SK-N-SH (cell line): ENCODE measurements at regions not wholly inside any gene's neighbourhood (a gene's known extent, or its start where the extent isn't known, plus 50 kb on each side); places are given as distances from the start of the nearest gene placed in this dataset.

ENCODE experiments used
- CTCF ChIA-PET: fragments of 300-600, 350-600 bp; formaldehyde crosslinking; extraction: SDS; loops from one replicate; lab custom pipeline; 2021; lab: Yijun Ruan, JAX
- POLR2A ChIA-PET: fragments of 350-600 bp; sonication (Branson Sonifier 250); formaldehyde crosslinking; extraction: SDS; loops from one replicate; lab custom pipeline; 2020; ENCODE audit warnings: antibody characterized with exemption, inconsistent platforms; lab: Yijun Ruan, JAX
- DNase-seq: peaks from one replicate; pipeline ENCODE4 v3.0.0; 2012
- H2AFZ ChIP-seq: fragments of 200-600 bp; sonication (generic); 2 replicates; pipeline ENCODE4 v1.8.1; 2016; ENCODE audit warnings: antibody characterized with exemption, mild to moderate bottlenecking, low read depth
- H3F3A ChIP-seq: fragments of 200-600 bp; sonication (generic); replicated peaks from 2 replicates; pipeline ENCODE3; 2016; ENCODE audit warnings: antibody characterized with exemption, mild to moderate bottlenecking; ENCODE audit not compliant: insufficient read depth
- H3K27ac ChIP-seq, 2 experiments: fragments of 200-500 bp in 1 of 2; fragments of 200-600 bp in 1 of 2; sonication (Bioruptor generic) in 1 of 2; sonication (generic), shearing (Covaris generic) in 1 of 2; 2 replicates each; pipeline versions ENCODE4 v1.5.1 to v1.6.1; 2014 to 2016; ENCODE audit warnings: low read depth in 2 of 2, inconsistent platforms in 1 of 2, low read length in 1 of 2, mild to moderate bottlenecking in 1 of 2, mixed read lengths in 1 of 2
- H3K27me3 ChIP-seq: fragments of 200-600 bp; sonication (generic), shearing (Covaris generic); 2 replicates; pipeline ENCODE4 v1.6.1; 2016; ENCODE audit warnings: mixed run types; ENCODE audit not compliant: insufficient read depth
- H3K36me3 ChIP-seq, 2 experiments: fragments of 200-500 bp in 1 of 2; fragments of 200-600 bp in 1 of 2; sonication (Bioruptor generic) in 1 of 2; sonication (generic) in 1 of 2; replicated peaks in 1 of 2; 2 replicates each; pipeline versions ENCODE3 to v1.5.1; 2014 to 2016; ENCODE audit warnings: low read length in 1 of 2, mild to moderate bottlenecking in 1 of 2; ENCODE audit not compliant: insufficient read depth in 2 of 2, control insufficient read depth in 1 of 2
- H3K4me1 ChIP-seq, 2 experiments: fragments of 200-500 bp in 1 of 2; fragments of 200-600 bp in 1 of 2; sonication (Bioruptor generic) in 1 of 2; sonication (generic), shearing (Covaris generic) in 1 of 2; 2 replicates each; pipeline versions ENCODE4 v1.5.1 to v1.6.1; 2014 to 2016; ENCODE audit warnings: low read depth in 1 of 2, low read length in 1 of 2, mixed run types in 1 of 2; ENCODE audit not compliant: insufficient read depth in 2 of 2, control insufficient read depth in 1 of 2
- H3K4me2 ChIP-seq: fragments of 200-600 bp; sonication (generic), shearing (Covaris generic); 2 replicates; pipeline ENCODE4 v1.6.1; 2017; ENCODE audit warnings: mixed run types
- H3K4me3 ChIP-seq, 2 experiments: fragments of 200-500 bp in 1 of 2; fragments of 200-600 bp in 1 of 2; sonication (Bioruptor generic) in 1 of 2; sonication (generic), shearing (Covaris generic) in 1 of 2; 2 replicates each; pipeline versions ENCODE4 v1.5.1 to v1.8.1; 2014 to 2016; ENCODE audit warnings: low read depth in 2 of 2, inconsistent platforms in 1 of 2, low read length in 1 of 2, mild to moderate bottlenecking in 1 of 2, mixed read lengths in 1 of 2, moderate library complexity in 1 of 2
- H3K79me2 ChIP-seq: fragments of 200-600 bp; sonication (generic); 2 replicates; pipeline ENCODE4 v1.8.1; 2017; ENCODE audit warnings: mild to moderate bottlenecking; ENCODE audit not compliant: insufficient read depth
- H3K9ac ChIP-seq: fragments of 200-600 bp; sonication (generic); 2 replicates; pipeline ENCODE4 v1.6.1; 2017; ENCODE audit warnings: mixed run types
- H3K9me2 ChIP-seq: fragments of 200-600 bp; sonication (generic); 2 replicates; pipeline ENCODE4 v1.6.1; 2017; ENCODE audit warnings: mixed run types
- H3K9me3 ChIP-seq: fragments of 200-600 bp; sonication (generic); 2 replicates; pipeline ENCODE4 v1.6.1; 2017; ENCODE audit warnings: mixed run types, mild to moderate bottlenecking, moderate library complexity
- H4K20me1 ChIP-seq: fragments of 200-600 bp; sonication (generic); 2 replicates; pipeline ENCODE4 v1.6.1; 2017; ENCODE audit warnings: mild to moderate bottlenecking, mixed run types; ENCODE audit not compliant: insufficient read depth
- ELF1 ChIP-seq: IDR thresholded peaks from 2 replicates; pipeline ENCODE4 v1.4.0; 2012
- EP300 ChIP-seq, 2 experiments: IDR thresholded peaks; 2 replicates each; pipeline versions ENCODE4 v1.4.0 to v1.6.1; 2012; ENCODE audit warnings: borderline replicate concordance in 1 of 2, low read depth in 1 of 2, low read length in 1 of 2
- FOSL2 ChIP-seq: IDR thresholded peaks from 2 replicates; pipeline ENCODE4 v1.4.0; 2012; ENCODE audit warnings: low read depth, mild to moderate bottlenecking, moderate library complexity, borderline replicate concordance
- FOXJ3 ChIP-seq: sonication (generic); formaldehyde crosslinking; IDR thresholded peaks from 2 replicates; pipeline ENCODE4 v1.5.1; 2020; ENCODE audit warnings: mild to moderate bottlenecking, missing genetic modification reagents
- GABPA ChIP-seq: IDR thresholded peaks from 2 replicates; pipeline ENCODE4 v1.4.0; 2012; ENCODE audit warnings: low read depth, mild to moderate bottlenecking
- GATA2 ChIP-seq: sonication (generic); formaldehyde crosslinking; IDR thresholded peaks from 2 replicates; pipeline ENCODE4 v1.5.0; 2020; ENCODE audit warnings: mild to moderate bottlenecking, missing genetic modification reagents
- JUND ChIP-seq: IDR thresholded peaks from 2 replicates; pipeline ENCODE4 v1.4.0; 2012
- MEF2A ChIP-seq: IDR thresholded peaks from 2 replicates; pipeline ENCODE4 v1.4.0; 2012; ENCODE audit warnings: low read depth, borderline replicate concordance
- MXI1 ChIP-seq: IDR thresholded peaks from 2 replicates; pipeline ENCODE4 v1.6.1; 2012; ENCODE audit warnings: mild to moderate bottlenecking, low read depth, low read length, improper control_type of control experiment
- NFIC ChIP-seq: IDR thresholded peaks from 2 replicates; pipeline ENCODE4 v1.4.0; 2012; ENCODE audit warnings: borderline replicate concordance
- NRF1 ChIP-seq: IDR thresholded peaks from 2 replicates; pipeline ENCODE4 v1.6.1; 2012; ENCODE audit warnings: low read depth, mild to moderate bottlenecking, low read length
- RCOR1 ChIP-seq: fragments of 150-350 bp; IDR thresholded peaks from 2 replicates; pipeline ENCODE4 v1.6.1; 2017; ENCODE audit warnings: antibody characterized with exemption, low read length
- RFX5 ChIP-seq: IDR thresholded peaks from 2 replicates; pipeline ENCODE4 v1.6.1; 2012; ENCODE audit warnings: mild to moderate bottlenecking, improper control_type of control experiment, low read length
- RXRA ChIP-seq: IDR thresholded peaks from 2 replicates; pipeline ENCODE4 v1.4.0; 2012; ENCODE audit warnings: low read depth, mild to moderate bottlenecking, borderline replicate concordance
- SIN3A ChIP-seq: IDR thresholded peaks from 2 replicates; pipeline ENCODE4 v1.6.1; 2012; ENCODE audit warnings: low read depth, mild to moderate bottlenecking, low read length, moderate library complexity, borderline replicate concordance
- SMC3 ChIP-seq: IDR thresholded peaks from 2 replicates; pipeline ENCODE4 v1.6.1; 2012; ENCODE audit warnings: low read depth, low read length, improper control_type of control experiment
- TCF12 ChIP-seq: IDR thresholded peaks from 2 replicates; pipeline ENCODE4 v1.4.0; 2012
- YY1 ChIP-seq: IDR thresholded peaks from 2 replicates; pipeline ENCODE4 v1.4.0; 2012; ENCODE audit warnings: low read depth, mild to moderate bottlenecking
- WGBS: methylation state at CpG from one replicate; pipeline ENCODE4 v1.1.6; 2017; ENCODE audit warnings: low lambda C conversion rate; 5-methylcytosine and 5-hydroxymethylcytosine counted together
- TF ChIP-seq, protein P1 (sequence below): IDR thresholded peaks from 2 replicates; pipeline ENCODE4 v1.4.0; 2012; ENCODE audit warnings: low read depth
- TF ChIP-seq, protein P2 (sequence below): fragments of 150-350 bp; IDR thresholded peaks from 2 replicates; pipeline ENCODE4 v1.6.1; 2016; ENCODE audit warnings: mild to moderate bottlenecking, low read depth, low read length
- TF ChIP-seq, protein P3 (sequence below): IDR thresholded peaks from 2 replicates; pipeline ENCODE4 v1.4.0; 2012; ENCODE audit warnings: low read depth, borderline replicate concordance

DNA sequence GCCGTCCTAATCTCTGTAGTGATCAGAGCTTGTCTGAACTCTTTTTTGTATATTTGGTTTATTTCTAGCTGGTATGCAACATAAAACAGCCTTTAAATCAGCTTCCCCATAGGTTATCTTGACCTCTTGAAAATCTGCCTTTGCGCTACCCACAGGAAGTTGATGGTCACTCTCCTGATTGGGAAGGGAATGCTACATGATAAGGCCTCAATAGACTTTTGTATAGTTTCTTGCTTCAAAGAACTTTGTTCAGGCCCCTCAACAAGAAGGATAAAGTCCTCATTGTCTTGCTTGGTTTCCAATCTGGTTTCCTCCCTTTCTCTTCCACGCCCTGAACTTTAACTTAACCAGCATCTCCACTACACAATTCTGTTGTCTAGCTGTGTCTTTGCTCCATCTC lies 95.4 kb upstream of the TENT5A start:
- DNase-seq, result no peak
- no peaks in the 10 kb centered on the region for H3F3A ChIP-seq
- no peak overlapping the region for H2AFZ ChIP-seq
- TF ChIP-seq, protein P1, sequence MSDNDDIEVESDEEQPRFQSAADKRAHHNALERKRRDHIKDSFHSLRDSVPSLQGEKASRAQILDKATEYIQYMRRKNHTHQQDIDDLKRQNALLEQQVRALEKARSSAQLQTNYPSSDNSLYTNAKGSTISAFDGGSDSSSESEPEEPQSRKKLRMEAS, result no peak
- TF ChIP-seq FOXJ3 (no peak), GABPA (no peak), MEF2A (no peak), TCF12 (no peak), NRF1 (no peak), ELF1 (no peak), EP300 (IDR thresholded peaks at IDR 0.05; ENCODE audit: borderline replicate concordance in 1 of 2, low read depth in 1 of 2, low read length in 1 of 2) (no peak), RXRA (no peak), RFX5 (no peak), GATA2 (CRISPR knock-in tag) (no peak), FOSL2 (no peak), JUND (no peak), YY1 (no peak), MXI1 (no peak), SIN3A (no peak)
- ChIA-PET POLR2A (no interaction called here), CTCF (no interaction called here)
- no peaks in the 10 kb centered on the region for H3K79me2 ChIP-seq
- H3K27ac ChIP-seq, result no peak overlapping the region
- no peaks in the 10 kb centered on the region for H3K27me3 ChIP-seq
- no peaks in the 10 kb centered on the region for H3K36me3 ChIP-seq
- no peaks in the 10 kb centered on the region for H4K20me1 ChIP-seq
- no peaks in the 10 kb centered on the region for H3K9me3 ChIP-seq
- 80% methylated on average over 3 of the region's 3 CpGs for WGBS
- no peak overlapping the region for H3K4me3 ChIP-seq
- no peak overlapping the region for H3K4me2 ChIP-seq
- H3K4me1 ChIP-seq, result no peaks in the 10 kb centered on the region
- no peaks in the 10 kb centered on the region for H3K9me2 ChIP-seq
- no peak overlapping the region for H3K9ac ChIP-seq

DNA sequence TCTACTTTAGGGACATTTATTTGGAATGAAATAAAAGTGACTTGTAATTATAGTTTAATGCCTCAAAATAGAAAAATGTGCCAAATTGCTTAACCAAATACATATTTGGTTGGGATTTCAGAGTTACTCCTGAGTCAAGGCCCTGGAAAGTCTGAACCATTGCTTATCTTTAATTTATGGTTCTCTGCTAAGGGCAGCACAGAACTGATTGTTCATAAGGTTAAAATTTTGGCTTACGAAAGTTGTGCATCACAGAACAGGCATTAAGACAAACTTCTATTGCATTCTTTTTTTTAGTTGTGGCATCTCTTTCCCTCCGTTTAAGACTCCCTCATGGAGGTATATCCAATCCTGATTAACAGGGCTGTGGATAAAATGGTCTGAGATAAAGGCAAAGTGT lies 92.2 kb upstream of the TENT5A start:
- Histone ChIP-seq H3F3A (no peaks in the 10 kb centered on the region), H3K9me3 (no peaks in the 10 kb centered on the region), H4K20me1 (no peaks in the 10 kb centered on the region), H3K27me3 (no peaks in the 10 kb centered on the region), H3K9ac (no peak overlapping the region), H3K36me3 (no peaks in the 10 kb centered on the region), H3K4me1 (no peaks in the 10 kb centered on the region), H3K4me3 (no peak overlapping the region), H3K27ac (no peak overlapping the region), H3K9me2 (no peaks in the 10 kb centered on the region), H3K79me2 (no peaks in the 10 kb centered on the region), H3K4me2 (no peak overlapping the region), H2AFZ (no peak overlapping the region)
- WGBS, result 78% methylated on average over 2 of the region's 2 CpGs
- no peak for TF ChIP-seq RFX5
- no peak for TF ChIP-seq RCOR1
- no peak for TF ChIP-seq MXI1
- no peak for TF ChIP-seq SMC3
- TF ChIP-seq, protein P2, sequence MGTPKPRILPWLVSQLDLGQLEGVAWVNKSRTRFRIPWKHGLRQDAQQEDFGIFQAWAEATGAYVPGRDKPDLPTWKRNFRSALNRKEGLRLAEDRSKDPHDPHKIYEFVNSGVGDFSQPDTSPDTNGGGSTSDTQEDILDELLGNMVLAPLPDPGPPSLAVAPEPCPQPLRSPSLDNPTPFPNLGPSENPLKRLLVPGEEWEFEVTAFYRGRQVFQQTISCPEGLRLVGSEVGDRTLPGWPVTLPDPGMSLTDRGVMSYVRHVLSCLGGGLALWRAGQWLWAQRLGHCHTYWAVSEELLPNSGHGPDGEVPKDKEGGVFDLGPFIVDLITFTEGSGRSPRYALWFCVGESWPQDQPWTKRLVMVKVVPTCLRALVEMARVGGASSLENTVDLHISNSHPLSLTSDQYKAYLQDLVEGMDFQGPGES, result no peak
- TF ChIP-seq GABPA, result no peak
- TF ChIP-seq NFIC, result no peak
- no peak for TF ChIP-seq FOXJ3
- TF ChIP-seq EP300 (IDR thresholded peaks at IDR 0.05; ENCODE audit: borderline replicate concordance in 1 of 2, low read depth in 1 of 2, low read length in 1 of 2), result no peak
- TF ChIP-seq MEF2A, result no peak
- TF ChIP-seq, protein P3, sequence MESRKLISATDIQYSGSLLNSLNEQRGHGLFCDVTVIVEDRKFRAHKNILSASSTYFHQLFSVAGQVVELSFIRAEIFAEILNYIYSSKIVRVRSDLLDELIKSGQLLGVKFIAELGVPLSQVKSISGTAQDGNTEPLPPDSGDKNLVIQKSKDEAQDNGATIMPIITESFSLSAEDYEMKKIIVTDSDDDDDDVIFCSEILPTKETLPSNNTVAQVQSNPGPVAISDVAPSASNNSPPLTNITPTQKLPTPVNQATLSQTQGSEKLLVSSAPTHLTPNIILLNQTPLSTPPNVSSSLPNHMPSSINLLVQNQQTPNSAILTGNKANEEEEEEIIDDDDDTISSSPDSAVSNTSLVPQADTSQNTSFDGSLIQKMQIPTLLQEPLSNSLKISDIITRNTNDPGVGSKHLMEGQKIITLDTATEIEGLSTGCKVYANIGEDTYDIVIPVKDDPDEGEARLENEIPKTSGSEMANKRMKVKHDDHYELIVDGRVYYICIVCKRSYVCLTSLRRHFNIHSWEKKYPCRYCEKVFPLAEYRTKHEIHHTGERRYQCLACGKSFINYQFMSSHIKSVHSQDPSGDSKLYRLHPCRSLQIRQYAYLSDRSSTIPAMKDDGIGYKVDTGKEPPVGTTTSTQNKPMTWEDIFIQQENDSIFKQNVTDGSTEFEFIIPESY, result no peak
- POLR2A ChIA-PET, result no interaction called here
- DNase-seq, result no peak
- CTCF ChIA-PET, result no interaction called here
